ENCODE measurements at regions not wholly inside any gene's neighbourhood (a gene's known extent, or its start where the extent isn't known, plus 50 kb on each side); places are given as distances from the start of the nearest gene placed in this dataset.

DNA sequence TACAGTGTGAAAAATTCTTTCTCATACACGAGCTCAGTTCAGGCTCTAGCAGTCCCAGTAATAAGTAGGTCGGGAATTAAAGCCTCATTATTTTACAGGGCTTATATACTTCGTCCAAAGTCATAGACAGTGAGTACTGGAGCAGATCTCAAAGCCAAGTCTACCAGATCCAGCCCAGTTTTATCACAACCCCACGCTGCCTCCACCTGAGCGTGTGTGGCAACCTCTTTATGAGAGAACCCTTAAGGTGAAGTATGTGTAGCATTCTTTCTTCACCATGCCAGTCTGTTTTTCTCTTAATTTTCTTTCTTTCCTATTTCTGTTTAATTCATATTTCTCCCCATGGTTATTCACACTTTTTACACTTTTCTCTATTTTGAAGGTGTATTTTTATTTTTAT is 574.6 kb upstream of the ARPP21 start (continued):
- TF ChIP-seq, protein P1, sequence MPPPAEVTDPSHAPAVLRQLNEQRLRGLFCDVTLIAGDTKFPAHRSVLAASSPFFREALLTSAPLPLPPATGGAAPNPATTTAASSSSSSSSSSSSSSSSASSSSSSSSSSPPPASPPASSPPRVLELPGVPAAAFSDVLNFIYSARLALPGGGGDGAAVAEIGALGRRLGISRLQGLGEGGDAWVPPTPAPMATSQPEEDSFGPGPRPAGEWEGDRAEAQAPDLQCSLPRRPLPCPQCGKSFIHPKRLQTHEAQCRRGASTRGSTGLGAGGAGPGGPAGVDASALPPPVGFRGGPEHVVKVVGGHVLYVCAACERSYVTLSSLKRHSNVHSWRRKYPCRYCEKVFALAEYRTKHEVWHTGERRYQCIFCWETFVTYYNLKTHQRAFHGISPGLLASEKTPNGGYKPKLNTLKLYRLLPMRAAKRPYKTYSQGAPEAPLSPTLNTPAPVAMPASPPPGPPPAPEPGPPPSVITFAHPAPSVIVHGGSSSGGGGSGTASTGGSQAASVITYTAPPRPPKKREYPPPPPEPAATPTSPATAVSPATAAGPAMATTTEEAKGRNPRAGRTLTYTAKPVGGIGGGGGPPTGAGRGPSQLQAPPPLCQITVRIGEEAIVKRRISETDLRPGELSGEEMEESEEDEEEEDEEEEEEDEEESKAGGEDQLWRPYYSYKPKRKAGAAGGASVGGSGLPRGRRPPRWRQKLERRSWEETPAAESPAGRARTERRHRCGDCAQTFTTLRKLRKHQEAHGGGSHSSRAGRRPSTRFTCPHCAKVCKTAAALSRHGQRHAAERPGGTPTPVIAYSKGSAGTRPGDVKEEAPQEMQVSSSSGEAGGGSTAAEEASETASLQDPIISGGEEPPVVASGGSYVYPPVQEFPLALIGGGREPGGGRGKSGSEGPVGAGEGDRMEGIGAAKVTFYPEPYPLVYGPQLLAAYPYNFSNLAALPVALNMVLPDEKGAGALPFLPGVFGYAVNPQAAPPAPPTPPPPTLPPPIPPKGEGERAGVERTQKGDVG (CRISPR knock-in tag; IDR thresholded peaks at IDR 0.05): no peak
- TF ChIP-seq YY1 (IDR thresholded peaks at IDR 0.05; ENCODE audit: low read depth, low read length): no peak
- no peak for TF ChIP-seq KAT2A (conservative IDR thresholded peaks at IDR 0.05; ENCODE audit: control insufficient read depth, low read depth, low read length)
- TF ChIP-seq, protein P2, sequence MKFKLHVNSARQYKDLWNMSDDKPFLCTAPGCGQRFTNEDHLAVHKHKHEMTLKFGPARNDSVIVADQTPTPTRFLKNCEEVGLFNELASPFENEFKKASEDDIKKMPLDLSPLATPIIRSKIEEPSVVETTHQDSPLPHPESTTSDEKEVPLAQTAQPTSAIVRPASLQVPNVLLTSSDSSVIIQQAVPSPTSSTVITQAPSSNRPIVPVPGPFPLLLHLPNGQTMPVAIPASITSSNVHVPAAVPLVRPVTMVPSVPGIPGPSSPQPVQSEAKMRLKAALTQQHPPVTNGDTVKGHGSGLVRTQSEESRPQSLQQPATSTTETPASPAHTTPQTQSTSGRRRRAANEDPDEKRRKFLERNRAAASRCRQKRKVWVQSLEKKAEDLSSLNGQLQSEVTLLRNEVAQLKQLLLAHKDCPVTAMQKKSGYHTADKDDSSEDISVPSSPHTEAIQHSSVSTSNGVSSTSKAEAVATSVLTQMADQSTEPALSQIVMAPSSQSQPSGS (IDR thresholded peaks at IDR 0.05; ENCODE audit: low read length): no peak
- no peak for TF ChIP-seq NR2C2 (IDR thresholded peaks at IDR 0.05; ENCODE audit: borderline replicate concordance, control insufficient read depth, insufficient read length, low read depth)

DNA sequence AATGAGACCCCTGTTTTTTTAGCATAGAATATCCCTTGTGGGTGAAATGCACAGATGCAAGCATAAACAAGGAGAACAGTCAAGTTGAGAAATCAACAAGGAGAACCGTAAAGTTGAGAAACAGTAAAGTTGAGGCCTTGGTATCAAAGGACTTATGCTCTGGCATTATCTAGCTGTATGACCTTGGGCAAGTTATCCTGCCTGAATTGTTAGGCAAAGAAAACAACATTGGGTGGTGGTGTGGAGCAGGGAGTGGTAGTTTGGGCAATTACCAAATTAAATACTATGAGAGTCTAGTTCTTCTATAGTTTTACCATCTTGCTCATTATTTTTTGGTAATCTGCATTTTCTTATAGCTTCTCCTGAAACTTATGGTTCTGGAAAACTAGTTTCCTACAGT is 573.4 kb upstream of the ARPP21 start:
- in situ Hi-C loops (cut with MboI): no loop called here
- TF ChIP-seq, protein P3, sequence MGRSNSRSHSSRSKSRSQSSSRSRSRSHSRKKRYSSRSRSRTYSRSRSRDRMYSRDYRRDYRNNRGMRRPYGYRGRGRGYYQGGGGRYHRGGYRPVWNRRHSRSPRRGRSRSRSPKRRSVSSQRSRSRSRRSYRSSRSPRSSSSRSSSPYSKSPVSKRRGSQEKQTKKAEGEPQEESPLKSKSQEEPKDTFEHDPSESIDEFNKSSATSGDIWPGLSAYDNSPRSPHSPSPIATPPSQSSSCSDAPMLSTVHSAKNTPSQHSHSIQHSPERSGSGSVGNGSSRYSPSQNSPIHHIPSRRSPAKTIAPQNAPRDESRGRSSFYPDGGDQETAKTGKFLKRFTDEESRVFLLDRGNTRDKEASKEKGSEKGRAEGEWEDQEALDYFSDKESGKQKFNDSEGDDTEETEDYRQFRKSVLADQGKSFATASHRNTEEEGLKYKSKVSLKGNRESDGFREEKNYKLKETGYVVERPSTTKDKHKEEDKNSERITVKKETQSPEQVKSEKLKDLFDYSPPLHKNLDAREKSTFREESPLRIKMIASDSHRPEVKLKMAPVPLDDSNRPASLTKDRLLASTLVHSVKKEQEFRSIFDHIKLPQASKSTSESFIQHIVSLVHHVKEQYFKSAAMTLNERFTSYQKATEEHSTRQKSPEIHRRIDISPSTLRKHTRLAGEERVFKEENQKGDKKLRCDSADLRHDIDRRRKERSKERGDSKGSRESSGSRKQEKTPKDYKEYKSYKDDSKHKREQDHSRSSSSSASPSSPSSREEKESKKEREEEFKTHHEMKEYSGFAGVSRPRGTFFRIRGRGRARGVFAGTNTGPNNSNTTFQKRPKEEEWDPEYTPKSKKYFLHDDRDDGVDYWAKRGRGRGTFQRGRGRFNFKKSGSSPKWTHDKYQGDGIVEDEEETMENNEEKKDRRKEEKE (IDR thresholded peaks at IDR 0.05): no peak
- no peak for TF ChIP-seq CHD1 (IDR thresholded peaks at IDR 0.05; ENCODE audit: low read depth, low read length)
- no peak for TF ChIP-seq HDAC2 (IDR thresholded peaks at IDR 0.05)
- no peak for TF ChIP-seq ZNF687 (IDR thresholded peaks at IDR 0.05)
- TF ChIP-seq NR2F1 (conservative IDR thresholded peaks at IDR 0.05): no peak
- TF ChIP-seq JUND (IDR thresholded peaks at IDR 0.05; ENCODE audit: low read depth, low read length): no peak
- TF ChIP-seq ZBED1 (IDR thresholded peaks at IDR 0.05; ENCODE audit: borderline replicate concordance): no peak
- TF ChIP-seq ZNF217 (IDR thresholded peaks at IDR 0.05): no peak
- no peak for TF ChIP-seq SMARCA5 (IDR thresholded peaks at IDR 0.05)

More for the DNA sequence above, 573.4 kb upstream of the ARPP21 start:
- no peaks in the 10 kb centered on the region for H3K79me2 ChIP-seq (ENCODE audit: control insufficient read depth, insufficient read depth, low read length)
- no peak for FAIRE-seq
- SMC1A ChIA-PET (ENCODE audit: uncharacterized antibody, unreplicated experiment): no interaction called here
- BruUV-seq (replicated peaks): no TSS peak
- POLR2A ChIA-PET: no interaction called here
- H3K9me3 ChIP-seq (replicated peaks; ENCODE audit: control insufficient read depth, insufficient read depth, low read length): no peaks in the 10 kb centered on the region
- no peaks in the 10 kb centered on the region for H3K4me1 ChIP-seq (ENCODE audit: control insufficient read depth, insufficient read depth, low read length)
- no peaks in the 10 kb centered on the region for H3K36me3 ChIP-seq (ENCODE audit: control insufficient read depth in 2 of 2, insufficient read depth in 2 of 2, low read length in 1 of 2)
- CTCF ChIA-PET: no interaction called here
- H3K27ac ChIP-seq (ENCODE audit: control insufficient read depth, insufficient read depth): no peak overlapping the region
- intact Hi-C loops (cut with micrococcal nuclease; ENCODE audit: unreplicated experiment): no loop called here
- no peak overlapping the region for H3K9ac ChIP-seq (ENCODE audit: control insufficient read depth, insufficient read depth, low read length)
- RAD21 ChIA-PET (ENCODE audit: unreplicated experiment): no interaction called here
- H3K4me3 ChIP-seq: no peak overlapping the region
- H3K27me3 ChIP-seq (replicated peaks in 1 of 2; ENCODE audit: control insufficient read depth in 2 of 2, insufficient read depth in 2 of 2, low read length in 1 of 2): no peaks in the 10 kb centered on the region
- no peak overlapping the region for H2AFZ ChIP-seq (ENCODE audit: control insufficient read depth, low read depth, low read length)
- DNase-seq (ENCODE audit: low read depth, low spot score): no peak
- H4K20me1 ChIP-seq (ENCODE audit: control insufficient read depth, insufficient read depth): no peaks in the 10 kb centered on the region
- 95% methylated on average over 1 of the region's 1 CpG for WGBS (ENCODE audit: insufficient coverage, insufficient replicate concordance, low lambda C conversion rate, missing lambda C conversion rate)
- no peak overlapping the region for H3K4me2 ChIP-seq (ENCODE audit: control insufficient read depth, insufficient read depth)
- ATAC-seq: no peak
